ENCODE measurements at regions not wholly inside any gene's neighbourhood (a gene's known extent, or its start where the extent isn't known, plus 50 kb on each side); places are given as distances from the start of the nearest gene placed in this dataset.

GRCh38 chr6:142537612-142538478 is 236.0 kb downstream of the ADGRG6 start:
- peaks cover 3% of the 10 kb centered on the region for H3K27me3 Mint-ChIP-seq (ENCODE audit: insufficient read depth, low read depth, poor library complexity)
- peaks cover 11% of the 10 kb centered on the region for H3K9me2 ChIP-seq (ENCODE audit: insufficient read depth)
- peak overlapping the region; percentile 97 for H2AFZ ChIP-seq

GRCh38 chr6:142542704-142543233 is 241.0 kb downstream of the ADGRG6 start:
- peaks cover 3% of the 10 kb centered on the region for H3K27me3 Mint-ChIP-seq (ENCODE audit: insufficient read depth, low read depth, poor library complexity)
- H3K4me3 Mint-ChIP-seq: no peak overlapping the region
- no peaks in the 10 kb centered on the region for H4K20me1 ChIP-seq (replicated peaks; ENCODE audit: insufficient read depth)
- no peaks in the 10 kb centered on the region for H3K36me3 ChIP-seq (ENCODE audit: insufficient read depth)
- H3K79me2 ChIP-seq (replicated peaks; ENCODE audit: insufficient read depth): no peaks in the 10 kb centered on the region
- no peak overlapping the region for H3K4me3 ChIP-seq
- H3F3A ChIP-seq (replicated peaks; ENCODE audit: low read depth): no peaks in the 10 kb centered on the region
- H3K9me3 Mint-ChIP-seq: peaks cover under 1% of the 10 kb centered on the region; the same call in 1 of the 3 replicates
- TF ChIP-seq ETS1 (IDR thresholded peaks at IDR 0.05): no peak
- TF ChIP-seq, protein P1, sequence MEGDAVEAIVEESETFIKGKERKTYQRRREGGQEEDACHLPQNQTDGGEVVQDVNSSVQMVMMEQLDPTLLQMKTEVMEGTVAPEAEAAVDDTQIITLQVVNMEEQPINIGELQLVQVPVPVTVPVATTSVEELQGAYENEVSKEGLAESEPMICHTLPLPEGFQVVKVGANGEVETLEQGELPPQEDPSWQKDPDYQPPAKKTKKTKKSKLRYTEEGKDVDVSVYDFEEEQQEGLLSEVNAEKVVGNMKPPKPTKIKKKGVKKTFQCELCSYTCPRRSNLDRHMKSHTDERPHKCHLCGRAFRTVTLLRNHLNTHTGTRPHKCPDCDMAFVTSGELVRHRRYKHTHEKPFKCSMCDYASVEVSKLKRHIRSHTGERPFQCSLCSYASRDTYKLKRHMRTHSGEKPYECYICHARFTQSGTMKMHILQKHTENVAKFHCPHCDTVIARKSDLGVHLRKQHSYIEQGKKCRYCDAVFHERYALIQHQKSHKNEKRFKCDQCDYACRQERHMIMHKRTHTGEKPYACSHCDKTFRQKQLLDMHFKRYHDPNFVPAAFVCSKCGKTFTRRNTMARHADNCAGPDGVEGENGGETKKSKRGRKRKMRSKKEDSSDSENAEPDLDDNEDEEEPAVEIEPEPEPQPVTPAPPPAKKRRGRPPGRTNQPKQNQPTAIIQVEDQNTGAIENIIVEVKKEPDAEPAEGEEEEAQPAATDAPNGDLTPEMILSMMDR (conservative IDR thresholded peaks at IDR 0.05; ENCODE audit: low read depth in 2 of 2): 0 out of 4 replicates have a peak, but pooled peaks of 1 of the 2 experiments have one; percentile 19
- H3K36me3 Mint-ChIP-seq (ENCODE audit: low read depth): 0 out of 3 replicates have a peak, but pooled peaks cover 4% of the 10 kb centered on the region
- H3K9me2 ChIP-seq (ENCODE audit: insufficient read depth): no peaks in the 10 kb centered on the region
- no peak overlapping the region for H3K4me2 ChIP-seq
- no peaks in the 10 kb centered on the region for H3K27me3 ChIP-seq (ENCODE audit: insufficient read depth)
- ATAC-seq (no peak), DNase-seq (ENCODE audit: low spot score) (peak; percentile 8)
- H3K27ac Mint-ChIP-seq: no peak overlapping the region
- peak overlapping the region; percentile 76; the same call in 1 of the 2 replicates for H2AFZ ChIP-seq
- no peaks in the 10 kb centered on the region for H3K4me1 Mint-ChIP-seq
- H3K27ac ChIP-seq (ENCODE audit: low read depth): no peak overlapping the region
- H3K4me1 ChIP-seq (ENCODE audit: insufficient read depth): no peaks in the 10 kb centered on the region

More at GRCh38 chr6:142537612-142538478, 236.0 kb downstream of the ADGRG6 start:
- Histone ChIP-seq H4K20me1 (replicated peaks; ENCODE audit: insufficient read depth) (no peaks in the 10 kb centered on the region), H3K4me1 (ENCODE audit: insufficient read depth) (no peaks in the 10 kb centered on the region), H3K27ac (ENCODE audit: low read depth) (no peak overlapping the region), H3K27me3 (ENCODE audit: insufficient read depth) (no peaks in the 10 kb centered on the region), H3K36me3 (ENCODE audit: insufficient read depth) (no peaks in the 10 kb centered on the region), H3K4me3 (no peak overlapping the region), H3K4me2 (no peak overlapping the region), H3F3A (replicated peaks; ENCODE audit: low read depth) (no peaks in the 10 kb centered on the region), H3K79me2 (replicated peaks; ENCODE audit: insufficient read depth) (no peaks in the 10 kb centered on the region)
- no peak overlapping the region for H3K27ac Mint-ChIP-seq
- TF ChIP-seq ZNF331 (CRISPR knock-in tag; IDR thresholded peaks at IDR 0.05; ENCODE audit: low read depth) (no peak), ZNF114 (CRISPR knock-in tag; IDR thresholded peaks at IDR 0.05) (peak; percentile 58; the same call in 1 of the 2 replicates)
- TF ChIP-seq, protein P1 (conservative IDR thresholded peaks at IDR 0.05; ENCODE audit: low read depth in 2 of 2): peak; percentile 92 to 94
- H3K4me3 Mint-ChIP-seq: no peak overlapping the region
- H3K36me3 Mint-ChIP-seq (ENCODE audit: low read depth): peaks cover 30% of the 10 kb centered on the region
- DNase-seq (ENCODE audit: low spot score): peak; percentile 76
- ATAC-seq: peak; percentile 43; the same call in 2 of the 3 replicates
- H3K4me1 Mint-ChIP-seq: no peaks in the 10 kb centered on the region
- H3K9me3 Mint-ChIP-seq: peaks cover 40% of the 10 kb centered on the region
